ENCODE measurements at regions not wholly inside any gene's neighbourhood (a gene's known extent, or its start where the extent isn't known, plus 50 kb on each side); places are given as distances from the start of the nearest gene placed in this dataset.
"Not testable (repeated sequence)": the region's sequence is repeated elsewhere in the genome, so short reads cannot be mapped to it uniquely, and the experiment has no call there.

- TF ChIP-seq PAXIP1 (CRISPR knock-in tag; conservative IDR thresholded peaks at IDR 0.05) (peak; percentile 40; the same call in 1 of the 2 replicates), NONO (CRISPR knock-in tag; conservative IDR thresholded peaks at IDR 0.05) (0 out of 2 replicates have a peak, but pooled peaks have one; percentile 42), MTA1 (CRISPR knock-in tag; IDR thresholded peaks at IDR 0.05; ENCODE audit: borderline replicate concordance) (peak; percentile 79; the same call in 1 of the 2 replicates), DBP (CRISPR knock-in tag; IDR thresholded peaks at IDR 0.05; ENCODE audit: not compliant biosample characterization) (peak; percentile 50), ZNF614 (CRISPR knock-in tag; IDR thresholded peaks at IDR 0.05; ENCODE audit: borderline replicate concordance) (peak; percentile 51; the same call in 1 of the 2 replicates), ZNF333 (CRISPR knock-in tag; IDR thresholded peaks at IDR 0.05; ENCODE audit: borderline replicate concordance) (0 out of 2 replicates have a peak, but pooled peaks have one; percentile 6), ZSCAN12 (CRISPR knock-in tag; IDR thresholded peaks at IDR 0.05) (peak; percentile 46; the same call in 1 of the 2 replicates), HNF1B (CRISPR knock-in tag; IDR thresholded peaks at IDR 0.05) (peak; percentile 76), ZNF276 (CRISPR knock-in tag; IDR thresholded peaks at IDR 0.05; ENCODE audit: low read depth) (peak; percentile 75), YEATS4 (CRISPR knock-in tag; IDR thresholded peaks at IDR 0.05; ENCODE audit: borderline replicate concordance) (peak; percentile 57; the same call in 1 of the 2 replicates), PHF21A (CRISPR knock-in tag; IDR thresholded peaks at IDR 0.05) (peak; percentile 48; the same call in 1 of the 2 replicates), ZNF501 (CRISPR knock-in tag; IDR thresholded peaks at IDR 0.05) (peak; percentile 91), HIVEP1 (CRISPR knock-in tag; IDR thresholded peaks at IDR 0.05) (peak; percentile 65; the same call in 1 of the 2 replicates), MIXL1 (CRISPR knock-in tag; IDR thresholded peaks at IDR 0.05) (peak; percentile 88), ZNF503 (CRISPR knock-in tag; IDR thresholded peaks at IDR 0.05) (0 out of 2 replicates have a peak, but pooled peaks have one; percentile 42), YY1 (IDR thresholded peaks at IDR 0.05; ENCODE audit: insufficient read depth, insufficient replicate concordance, low read depth, low read length) (peak; percentile 67), ZNF629 (CRISPR knock-in tag; conservative IDR thresholded peaks at IDR 0.05) (peak; percentile 20; the same call in 1 of the 2 replicates), KAT8 (CRISPR knock-in tag; IDR thresholded peaks at IDR 0.05) (peak; percentile 62)
- not testable (repeated sequence) for TF ChIP-seq NONO (IDR thresholded peaks at IDR 0.05)
Measured at GRCh38 chr20:40968816-40969562, 59.6 kb upstream of the TOP1 start (continued).
